ENCODE measurements at regions not wholly inside any gene's neighbourhood (a gene's known extent, or its start where the extent isn't known, plus 50 kb on each side); places are given as distances from the start of the nearest gene placed in this dataset.

DNA sequence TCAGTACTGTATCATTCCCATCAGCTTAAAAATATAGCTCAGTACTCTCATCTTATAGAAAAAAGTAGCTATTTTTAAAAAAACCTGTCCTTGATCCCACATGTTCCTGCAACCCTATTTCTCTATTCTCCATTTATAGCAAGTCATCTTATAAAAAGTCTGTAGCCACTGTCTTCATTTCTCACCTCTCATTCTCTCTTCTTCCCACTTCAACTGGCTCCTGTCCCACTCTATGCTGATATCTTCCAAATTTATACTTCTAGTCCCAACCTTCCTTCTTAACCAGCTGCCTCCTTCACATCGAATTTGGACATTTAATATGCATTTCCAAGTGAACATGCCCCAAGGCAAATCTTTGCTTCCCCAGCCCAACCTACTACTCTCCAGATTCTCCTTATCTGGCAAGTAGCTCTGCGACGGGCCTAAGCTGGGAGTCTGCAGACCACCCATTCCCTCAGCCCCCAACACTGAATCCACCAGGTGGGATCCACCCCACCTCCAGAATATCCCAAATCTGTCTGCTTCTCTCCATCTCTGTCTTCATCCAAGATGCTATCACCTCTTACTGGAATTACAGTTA lies 52.0 kb upstream of the TANC2 start:
- Histone ChIP-seq H3K4me1 (peaks cover 5% of the 10 kb centered on the region), H3K27ac (no peak overlapping the region), H3K9me3 (no peaks in the 10 kb centered on the region), H3K36me3 (no peaks in the 10 kb centered on the region), H3K27me3 (no peaks in the 10 kb centered on the region), H3K4me3 (no peak overlapping the region)
- TF ChIP-seq POLR2AphosphoS5 (IDR thresholded peaks at IDR 0.05; ENCODE audit: insufficient read depth in 1 of 2, low read depth in 1 of 2), result no peak
- TF ChIP-seq, protein P1, sequence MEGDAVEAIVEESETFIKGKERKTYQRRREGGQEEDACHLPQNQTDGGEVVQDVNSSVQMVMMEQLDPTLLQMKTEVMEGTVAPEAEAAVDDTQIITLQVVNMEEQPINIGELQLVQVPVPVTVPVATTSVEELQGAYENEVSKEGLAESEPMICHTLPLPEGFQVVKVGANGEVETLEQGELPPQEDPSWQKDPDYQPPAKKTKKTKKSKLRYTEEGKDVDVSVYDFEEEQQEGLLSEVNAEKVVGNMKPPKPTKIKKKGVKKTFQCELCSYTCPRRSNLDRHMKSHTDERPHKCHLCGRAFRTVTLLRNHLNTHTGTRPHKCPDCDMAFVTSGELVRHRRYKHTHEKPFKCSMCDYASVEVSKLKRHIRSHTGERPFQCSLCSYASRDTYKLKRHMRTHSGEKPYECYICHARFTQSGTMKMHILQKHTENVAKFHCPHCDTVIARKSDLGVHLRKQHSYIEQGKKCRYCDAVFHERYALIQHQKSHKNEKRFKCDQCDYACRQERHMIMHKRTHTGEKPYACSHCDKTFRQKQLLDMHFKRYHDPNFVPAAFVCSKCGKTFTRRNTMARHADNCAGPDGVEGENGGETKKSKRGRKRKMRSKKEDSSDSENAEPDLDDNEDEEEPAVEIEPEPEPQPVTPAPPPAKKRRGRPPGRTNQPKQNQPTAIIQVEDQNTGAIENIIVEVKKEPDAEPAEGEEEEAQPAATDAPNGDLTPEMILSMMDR (IDR thresholded peaks at IDR 0.05), result no peak
- no peak for TF ChIP-seq POLR2A (IDR thresholded peaks at IDR 0.05)
- intact Hi-C loops (cut with DNase I), result no loop called here
- peak in 1 of 2 donors; percentile 27 for DNase-seq (ENCODE audit: extremely low spot score in 2 of 2)

DNA sequence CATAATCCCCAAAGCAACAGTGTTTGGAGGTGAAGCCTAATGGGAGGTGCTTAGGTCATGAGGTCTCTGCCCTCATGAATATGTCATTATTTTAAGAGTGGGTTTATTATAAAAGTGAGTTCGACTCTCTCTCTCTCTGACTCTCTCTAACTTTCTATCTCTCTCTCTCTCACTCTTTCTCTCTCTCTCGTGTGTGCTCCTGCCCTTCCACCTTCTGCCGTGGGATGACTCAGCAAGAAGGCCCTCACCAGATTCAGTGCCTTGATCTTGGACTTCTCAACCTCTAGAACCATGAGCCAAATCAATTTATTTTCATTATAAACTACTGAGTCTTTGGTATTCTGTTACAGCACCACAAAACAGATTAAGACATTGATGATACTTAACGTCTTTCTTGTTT lies 53.7 kb upstream of the TANC2 start:
- Histone ChIP-seq H3K4me1 (peaks cover 5% of the 10 kb centered on the region), H3K4me3 (no peak overlapping the region), H3K9me3 (no peaks in the 10 kb centered on the region), H3K27me3 (no peaks in the 10 kb centered on the region), H3K36me3 (no peaks in the 10 kb centered on the region), H3K27ac (no peak overlapping the region)
- intact Hi-C loops (cut with DNase I), result no loop called here
- no peak for DNase-seq (ENCODE audit: extremely low spot score in 2 of 2)
- TF ChIP-seq, protein P1 (IDR thresholded peaks at IDR 0.05), result no peak
- TF ChIP-seq POLR2A (IDR thresholded peaks at IDR 0.05) (no peak), POLR2AphosphoS5 (IDR thresholded peaks at IDR 0.05; ENCODE audit: insufficient read depth in 1 of 2, low read depth in 1 of 2) (no peak)

DNA sequence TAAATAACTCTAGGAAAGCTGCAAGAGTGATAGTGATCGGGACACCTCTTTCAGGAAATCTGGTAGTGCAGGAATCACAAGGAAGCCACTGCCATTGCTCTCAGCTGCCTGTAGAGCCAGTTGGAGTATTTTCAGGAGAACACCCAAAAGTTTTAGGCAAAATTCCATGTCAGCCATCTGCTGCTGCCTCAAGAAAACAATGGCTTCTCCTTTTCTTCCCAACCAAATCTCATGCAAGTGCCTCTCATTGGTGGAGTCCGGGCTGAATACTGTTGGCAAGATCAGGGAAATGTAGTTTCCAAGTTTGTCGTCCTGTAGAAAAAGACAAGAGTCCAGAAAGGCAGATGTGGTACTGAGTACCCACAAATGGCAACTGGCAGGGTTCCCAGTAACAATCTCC lies 54.9 kb upstream of the TANC2 start:
- Histone ChIP-seq H3K4me1 (peaks cover 5% of the 10 kb centered on the region), H3K9me3 (no peaks in the 10 kb centered on the region), H3K36me3 (no peaks in the 10 kb centered on the region), H3K27me3 (no peaks in the 10 kb centered on the region), H3K4me3 (no peak overlapping the region), H3K27ac (no peak overlapping the region)
- TF ChIP-seq, protein P1 (IDR thresholded peaks at IDR 0.05), result no peak
- no peak for TF ChIP-seq POLR2A (IDR thresholded peaks at IDR 0.05)
- no peak for TF ChIP-seq POLR2AphosphoS5 (IDR thresholded peaks at IDR 0.05; ENCODE audit: insufficient read depth in 1 of 2, low read depth in 1 of 2)
- intact Hi-C loops (cut with DNase I), result no loop called here
- peak in 1 of 2 donors; percentile 8 for DNase-seq (ENCODE audit: extremely low spot score in 2 of 2)

DNA sequence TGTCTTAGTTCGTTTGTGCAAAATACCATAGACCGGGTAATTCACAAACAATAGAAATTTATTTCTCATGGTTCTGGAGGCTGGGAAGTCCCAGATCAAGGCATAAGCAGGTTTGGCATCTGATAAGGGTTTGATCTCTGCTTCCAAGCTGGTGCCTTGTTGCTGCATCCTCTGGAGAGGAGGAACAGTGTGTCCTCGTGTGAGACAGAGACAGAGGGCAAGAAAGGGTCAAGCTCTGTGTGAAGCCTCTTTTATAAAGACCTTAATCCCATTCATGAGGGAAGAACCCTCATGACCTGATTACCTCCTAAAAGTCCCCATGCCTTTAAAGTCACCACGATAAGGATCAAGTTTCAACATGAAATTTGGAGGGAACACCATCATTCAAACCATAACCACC lies 55.8 kb upstream of the TANC2 start:
- Histone ChIP-seq H3K4me3 (no peak overlapping the region), H3K4me1 (peaks cover 5% of the 10 kb centered on the region), H3K27ac (no peak overlapping the region), H3K27me3 (no peaks in the 10 kb centered on the region), H3K9me3 (no peaks in the 10 kb centered on the region), H3K36me3 (no peaks in the 10 kb centered on the region)
- TF ChIP-seq POLR2A (IDR thresholded peaks at IDR 0.05) (no peak), POLR2AphosphoS5 (IDR thresholded peaks at IDR 0.05; ENCODE audit: insufficient read depth in 1 of 2, low read depth in 1 of 2) (no peak)
- TF ChIP-seq, protein P1 (IDR thresholded peaks at IDR 0.05), result no peak
- intact Hi-C loops (cut with DNase I), result no loop called here
- no peak for DNase-seq (ENCODE audit: extremely low spot score in 2 of 2)

DNA sequence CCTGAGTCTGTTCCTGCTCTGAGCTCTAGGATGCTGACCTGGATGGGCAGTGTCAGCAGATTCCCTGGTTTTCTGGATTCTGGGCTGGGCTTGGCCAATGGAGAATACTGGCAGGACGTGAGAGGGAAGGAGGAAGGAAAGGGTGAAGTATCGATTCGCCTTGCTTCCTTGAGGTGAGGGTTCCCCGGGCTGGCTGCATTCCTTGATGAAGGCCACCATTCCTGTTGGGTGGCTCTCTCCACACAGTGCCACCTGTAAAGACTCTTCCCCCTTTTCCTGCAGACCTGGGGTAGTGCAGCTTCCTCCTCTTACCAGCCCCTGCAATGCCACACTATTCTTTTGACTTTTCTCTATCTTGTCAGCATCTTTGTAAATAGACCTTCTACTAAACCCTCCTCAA lies 58.1 kb upstream of the TANC2 start:
- intact Hi-C loops (cut with DNase I), result loop anchor here (2.0 kb wide), 1 partner anchor 73 kb away; no protein-coding TSS in a partner anchor
- H3K36me3 ChIP-seq, result no peaks in the 10 kb centered on the region
- no peaks in the 10 kb centered on the region for H3K9me3 ChIP-seq
- H3K27ac ChIP-seq, result no peak overlapping the region
- no peaks in the 10 kb centered on the region for H3K27me3 ChIP-seq
- no peak for DNase-seq (ENCODE audit: extremely low spot score in 2 of 2)
- TF ChIP-seq POLR2AphosphoS5 (IDR thresholded peaks at IDR 0.05; ENCODE audit: insufficient read depth in 1 of 2, low read depth in 1 of 2) (no peak), POLR2A (IDR thresholded peaks at IDR 0.05) (no peak)
- TF ChIP-seq, protein P1 (IDR thresholded peaks at IDR 0.05), result no peak
- no peak overlapping the region for H3K4me3 ChIP-seq
- H3K4me1 ChIP-seq, result peaks cover 5% of the 10 kb centered on the region

Measured in vagina (tissue), 2 donors.